ENCODE measurements at regions not wholly inside any gene's neighbourhood (a gene's known extent, or its start where the extent isn't known, plus 50 kb on each side); places are given as distances from the start of the nearest gene placed in this dataset.
A peak's percentile ranks its signal among the peaks of the same experiment; 100 is the strongest.

- no peaks in the 10 kb centered on the region for H3K4me1 Mint-ChIP-seq (ENCODE audit: low read depth)
- H3K27me3 Mint-ChIP-seq = peaks cover 36% of the 10 kb centered on the region
- DNase-seq (ENCODE audit: low spot score, unreplicated experiment) = no peak
- H3K36me3 Mint-ChIP-seq (ENCODE audit: insufficient read depth) = no peaks in the 10 kb centered on the region
- H3K9me3 Mint-ChIP-seq (ENCODE audit: low read depth) = no peaks in the 10 kb centered on the region
- no peak for TF ChIP-seq CTCF (IDR thresholded peaks at IDR 0.05; ENCODE audit: unreplicated experiment)
- no peak overlapping the region for H3K27ac Mint-ChIP-seq
- no peak overlapping the region for H3K4me3 Mint-ChIP-seq (ENCODE audit: low read depth)
Measured at GRCh38 chr1:165994107-165994506, 166.7 kb downstream of the UCK2 start.

- peaks cover 2% of the 10 kb centered on the region for H3K9me3 Mint-ChIP-seq (ENCODE audit: low read depth)
- no peak overlapping the region for H3K27ac Mint-ChIP-seq
- H3K4me1 Mint-ChIP-seq (ENCODE audit: low read depth) = no peaks in the 10 kb centered on the region
- no peak for DNase-seq (ENCODE audit: low spot score, unreplicated experiment)
- TF ChIP-seq CTCF (IDR thresholded peaks at IDR 0.05; ENCODE audit: unreplicated experiment) = no peak
- no peak overlapping the region for H3K4me3 Mint-ChIP-seq (ENCODE audit: low read depth)
- H3K36me3 Mint-ChIP-seq (ENCODE audit: insufficient read depth) = no peaks in the 10 kb centered on the region
- peaks cover 51% of the 10 kb centered on the region for H3K27me3 Mint-ChIP-seq
Measured at GRCh38 chr1:165999826-166000225, 167.0 kb downstream of the FAM78B start.

- Mint-ChIP-seq H3K9me3 (ENCODE audit: low read depth) (peaks cover 21% of the 10 kb centered on the region), H3K36me3 (ENCODE audit: insufficient read depth) (peaks cover 2% of the 10 kb centered on the region), H3K27ac (no peak overlapping the region), H3K4me1 (ENCODE audit: low read depth) (no peaks in the 10 kb centered on the region), H3K27me3 (peaks cover 76% of the 10 kb centered on the region), H3K4me3 (ENCODE audit: low read depth) (no peak overlapping the region)
- no peak for DNase-seq (ENCODE audit: low spot score, unreplicated experiment)
- no peak for TF ChIP-seq CTCF (IDR thresholded peaks at IDR 0.05; ENCODE audit: unreplicated experiment)
Measured at GRCh38 chr1:166007176-166007575, 159.6 kb downstream of the FAM78B start.

DNA sequence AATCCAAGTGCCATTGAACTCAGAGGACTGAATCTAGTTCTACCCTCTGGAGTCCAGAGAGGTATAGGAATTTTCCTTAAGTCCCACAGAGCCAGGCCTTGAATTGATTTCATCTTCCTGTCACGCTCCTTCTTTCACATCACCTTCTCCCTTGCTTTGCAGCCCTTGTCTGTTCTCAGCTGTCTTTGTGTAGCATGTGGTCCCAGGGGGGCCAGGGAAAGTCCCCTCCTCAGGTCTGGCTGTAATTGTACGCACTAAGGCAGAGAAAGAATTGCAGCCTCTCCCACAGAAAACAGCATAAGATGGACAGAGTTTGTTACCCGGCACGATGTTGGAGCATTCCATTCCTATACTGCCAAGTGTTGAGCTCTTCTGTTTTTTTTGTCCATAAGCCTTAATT is 153.6 kb downstream of the FAM78B start:
- Mint-ChIP-seq H3K9me3 (ENCODE audit: low read depth) (no peaks in the 10 kb centered on the region), H3K27me3 (peaks cover 79% of the 10 kb centered on the region), H3K4me1 (ENCODE audit: low read depth) (no peaks in the 10 kb centered on the region), H3K27ac (no peak overlapping the region), H3K36me3 (ENCODE audit: insufficient read depth) (no peaks in the 10 kb centered on the region), H3K4me3 (ENCODE audit: low read depth) (no peak overlapping the region)
- no peak for DNase-seq (ENCODE audit: low spot score, unreplicated experiment)
- no peak for TF ChIP-seq CTCF (IDR thresholded peaks at IDR 0.05; ENCODE audit: unreplicated experiment)

DNA sequence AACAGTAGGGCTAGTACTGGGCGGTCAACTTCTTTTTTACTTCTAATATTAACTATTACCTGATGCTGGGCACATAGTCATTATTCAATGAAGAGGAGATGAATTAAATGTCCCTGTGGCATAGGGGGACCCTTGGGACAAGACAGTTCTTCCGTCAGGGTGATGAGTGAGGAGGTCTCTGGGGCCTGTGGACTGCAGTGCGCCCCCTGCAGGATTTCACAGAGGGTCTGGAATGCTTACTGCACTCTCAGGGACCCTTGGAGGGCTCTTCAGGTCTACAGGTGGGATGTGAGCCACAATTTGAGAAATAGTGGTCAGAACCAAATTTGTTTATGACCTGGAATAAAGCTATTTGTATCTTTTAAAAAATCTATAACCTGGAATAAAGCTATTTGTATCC is 149.4 kb downstream of the FAM78B start:
- no peak overlapping the region for H3K4me3 Mint-ChIP-seq (ENCODE audit: low read depth)
- H3K27me3 Mint-ChIP-seq = peaks cover 82% of the 10 kb centered on the region
- no peaks in the 10 kb centered on the region for H3K36me3 Mint-ChIP-seq (ENCODE audit: insufficient read depth)
- peak; percentile 38 for TF ChIP-seq CTCF (IDR thresholded peaks at IDR 0.05; ENCODE audit: unreplicated experiment)
- no peak for DNase-seq (ENCODE audit: low spot score, unreplicated experiment)
- peaks cover 14% of the 10 kb centered on the region for H3K4me1 Mint-ChIP-seq (ENCODE audit: low read depth)
- H3K9me3 Mint-ChIP-seq (ENCODE audit: low read depth) = no peaks in the 10 kb centered on the region
- H3K27ac Mint-ChIP-seq = no peak overlapping the region

All from progenitor cell of endocrine pancreas (in vitro differentiated cells).